HEK293 (cell line): ENCODE measurements at regions not wholly inside any gene's neighbourhood (a gene's known extent, or its start where the extent isn't known, plus 50 kb on each side); places are given as distances from the start of the nearest gene placed in this dataset.
"Not testable (repeated sequence)": the region's sequence is repeated elsewhere in the genome, so short reads cannot be mapped to it uniquely, and the experiment has no call there.

Experiments used
- CTCF ChIA-PET: fragments of 350-600 bp; formaldehyde crosslinking; extraction: SDS; loops from one replicate; lab custom pipeline; 2021; ENCODE audit warnings: antibody characterized with exemption; lab: Yijun Ruan, JAX
- POLR2A ChIA-PET: fragments of 300-600 bp; formaldehyde crosslinking; extraction: SDS; loops from one replicate; lab custom pipeline; 2020; ENCODE audit warnings: antibody characterized with exemption, inconsistent platforms; lab: Yijun Ruan, JAX
- H3K27ac ChIP-seq: fragments of 200-500 bp; sonication (Bioruptor generic); 2 replicates; pipeline ENCODE4 v1.5.1; 2014; ENCODE audit warnings: low read depth, low read length, control low read depth, inconsistent platforms; ENCODE audit errors: extremely low read depth
- H3K36me3 ChIP-seq, 2 experiments: fragments of 200-500 bp in 1 of 2; sonication (Bioruptor generic) in 1 of 2; 1 replicate in 1 of 2; 2 replicates in 1 of 2; pipeline ENCODE4 v1.5.1; 2014 to 2017; ENCODE audit warnings: inconsistent platforms in 2 of 2, low read length in 2 of 2; ENCODE audit not compliant: control insufficient read depth in 2 of 2, insufficient read depth in 1 of 2
- H3K4me1 ChIP-seq: fragments of 200-500 bp; sonication (Bioruptor generic); 2 replicates; pipeline ENCODE4 v1.5.1; 2014; ENCODE audit warnings: mild to moderate bottlenecking, low read length, inconsistent platforms; ENCODE audit not compliant: control insufficient read depth, insufficient read depth
- H3K4me3 ChIP-seq: 2 replicates; pipeline ENCODE4 v1.5.1; 2011; ENCODE audit warnings: low read depth, mild to moderate bottlenecking, control low read depth, low read length, moderate library complexity
- H3K9me3 ChIP-seq: fragments of 200-500 bp; sonication (Bioruptor generic); 2 replicates; pipeline ENCODE4 v1.5.1; 2014; ENCODE audit warnings: low read depth, low read length, inconsistent platforms; ENCODE audit not compliant: control insufficient read depth, insufficient read depth
- FEZF1 ChIP-seq: fragments of 450-650 bp; formaldehyde crosslinking; IDR thresholded peaks from 2 replicates; pipeline ENCODE4 v1.5.1; 2016; ENCODE audit warnings: missing biosample characterization, missing genetic modification characterization
- HOXD13 ChIP-seq: sonication (generic); formaldehyde crosslinking; IDR thresholded peaks from 2 replicates; pipeline ENCODE4 v1.8.0; 2022; ENCODE audit warnings: missing genetic modification reagents, borderline replicate concordance
- IKZF3 ChIP-seq: fragments of 450-650 bp; IDR thresholded peaks from 2 replicates; pipeline ENCODE4 v1.5.0; 2018; ENCODE audit warnings: missing biosample characterization, mild to moderate bottlenecking, missing genetic modification characterization, moderate library complexity
- TCF7L2 ChIP-seq: IDR thresholded peaks from 2 replicates; pipeline ENCODE4 v1.6.1; 2011; ENCODE audit warnings: low read depth, mild to moderate bottlenecking, inconsistent platforms, low read length, moderate library complexity, borderline replicate concordance
- TSHZ1 ChIP-seq: fragments of 450-650 bp; formaldehyde crosslinking; IDR thresholded peaks from 2 replicates; pipeline ENCODE4 v1.5.1; 2016; ENCODE audit warnings: missing biosample characterization, missing genetic modification characterization, borderline replicate concordance
- ZBTB48 ChIP-seq: fragments of 450-650 bp; formaldehyde crosslinking; IDR thresholded peaks from 2 replicates; pipeline ENCODE4 v1.5.1; 2016; ENCODE audit warnings: missing biosample characterization, missing genetic modification characterization
- ZFHX2 ChIP-seq: fragments of 450-650 bp; formaldehyde crosslinking; conservative IDR thresholded peaks from 2 replicates; pipeline ENCODE4 v1.5.1; 2016; ENCODE audit warnings: missing biosample characterization, missing genetic modification characterization
- ZNF175 ChIP-seq: fragments of 450-650 bp; formaldehyde crosslinking; IDR thresholded peaks from 2 replicates; pipeline ENCODE4 v1.5.1; 2016; ENCODE audit warnings: missing biosample characterization, missing genetic modification characterization
- ZNF280C ChIP-seq: fragments of 450-650 bp; formaldehyde crosslinking; IDR thresholded peaks from 2 replicates; pipeline ENCODE4 v1.5.1; 2016; ENCODE audit warnings: missing biosample characterization, missing genetic modification characterization
- ZNF280D ChIP-seq: fragments of 450-650 bp; formaldehyde crosslinking; IDR thresholded peaks from 2 replicates; pipeline ENCODE4 v1.5.1; 2016; ENCODE audit warnings: missing biosample characterization, missing genetic modification characterization
- ZNF449 ChIP-seq: fragments of 450-650 bp; formaldehyde crosslinking; IDR thresholded peaks from 2 replicates; pipeline ENCODE4 v1.5.1; 2017; ENCODE audit warnings: missing biosample characterization, mild to moderate bottlenecking, missing genetic modification characterization, moderate library complexity
- ZNF513 ChIP-seq: fragments of 450-650 bp; IDR thresholded peaks from 2 replicates; pipeline ENCODE4 v1.5.1; 2018; ENCODE audit warnings: missing biosample characterization, missing genetic modification characterization
- ZNF555 ChIP-seq: fragments of 450-650 bp; formaldehyde crosslinking; conservative IDR thresholded peaks from 2 replicates; pipeline ENCODE4 v1.5.1; 2017; ENCODE audit warnings: missing biosample characterization, mild to moderate bottlenecking, missing genetic modification characterization, inconsistent platforms
- ZNF571 ChIP-seq: fragments of 450-650 bp; formaldehyde crosslinking; IDR thresholded peaks from 2 replicates; pipeline ENCODE4 v1.5.0; 2017; ENCODE audit warnings: missing biosample characterization, missing genetic modification characterization

GRCh38 chr12:127172861-127173260, 1094.1 kb upstream of the TMEM132C start:
- no peaks in the 10 kb centered on the region for H3K9me3 ChIP-seq
- H3K27ac ChIP-seq: no peak overlapping the region
- TF ChIP-seq ZNF513 (tag by site-specific recombination) (no peak), TCF7L2 (no peak), ZNF449 (tag by site-specific recombination) (no peak), ZNF280D (tag by site-specific recombination) (no peak), ZNF555 (no peak), TSHZ1 (tag by site-specific recombination) (no peak), IKZF3 (no peak), ZBTB48 (no peak), HOXD13 (no peak), ZNF571 (no peak), ZNF175 (no peak), ZFHX2 (tag by site-specific recombination) (no peak), FEZF1 (no peak), ZNF280C (tag by site-specific recombination) (no peak)
- TF ChIP-seq, all 188 proteins: peak for 0
- Histone ChIP-seq H3K36me3 (no peaks in the 10 kb centered on the region), H3K4me3 (no peak overlapping the region), H3K4me1 (no peaks in the 10 kb centered on the region)
- ChIA-PET CTCF (interaction anchor here (0.6 kb wide), 1 partner anchor 809 kb away, joined by 6 read pairs; no protein-coding TSS in a partner anchor), POLR2A (no interaction called here)

- H3K9me3 ChIP-seq, POLR2A ChIA-PET, CTCF ChIA-PET, H3K4me1 ChIP-seq, H3K36me3 ChIP-seq, H3K4me3 ChIP-seq, H3K27ac ChIP-seq: not testable (repeated sequence)
Observed at GRCh38 chr12:127173971-127174370, 1093.0 kb upstream of the TMEM132C start.
